GM23248 (cell line): ENCODE measurements at regions not wholly inside any gene's neighbourhood (a gene's known extent, or its start where the extent isn't known, plus 50 kb on each side); places are given as distances from the start of the nearest gene placed in this dataset.

Source experiments
- DNase-seq: peaks from one replicate; pipeline ENCODE4 v3.0.0-alpha.2; 2015
- H2AFZ ChIP-seq: fragments of 200-600 bp; sonication (generic); 2 replicates; pipeline ENCODE4 v1.6.1; 2016; ENCODE audit warnings: antibody characterized with exemption
- H3F3A ChIP-seq: fragments of 200-600 bp; sonication (generic); 2 replicates; pipeline ENCODE4 v1.6.1; 2016; ENCODE audit warnings: mild to moderate bottlenecking, antibody characterized with exemption, mixed run types; ENCODE audit not compliant: insufficient read depth
- H3K27ac ChIP-seq: fragments of 200-600 bp; sonication (generic); 2 replicates; pipeline ENCODE4 v1.5.1; 2016; ENCODE audit warnings: mild to moderate bottlenecking
- H3K27me3 ChIP-seq: fragments of 200-600 bp; sonication (generic); replicated peaks from 2 replicates; pipeline ENCODE4 v1.6.1; 2016; ENCODE audit warnings: mild to moderate bottlenecking; ENCODE audit not compliant: insufficient read depth
- H3K36me3 ChIP-seq: fragments of 200-600 bp; sonication (generic); 2 replicates; pipeline ENCODE4 v1.6.1; 2016; ENCODE audit warnings: low read depth, mild to moderate bottlenecking
- H3K4me1 ChIP-seq: fragments of 200-600 bp; sonication (generic); 2 replicates; pipeline ENCODE4 v1.6.1; 2016; ENCODE audit warnings: mild to moderate bottlenecking; ENCODE audit not compliant: insufficient read depth
- H3K4me2 ChIP-seq: fragments of 200-600 bp; sonication (generic); one replicate; pipeline ENCODE4 v1.6.1; 2016; ENCODE audit warnings: mild to moderate bottlenecking; ENCODE audit not compliant: unreplicated experiment
- H3K4me3 ChIP-seq: fragments of 200-600 bp; sonication (generic); 2 replicates; pipeline ENCODE4 v1.5.1; 2016; ENCODE audit warnings: mild to moderate bottlenecking
- H3K79me2 ChIP-seq: fragments of 200-600 bp; sonication (generic); 2 replicates; pipeline ENCODE4 v1.6.1; 2016; ENCODE audit warnings: mild to moderate bottlenecking; ENCODE audit not compliant: insufficient read depth
- H3K9ac ChIP-seq: fragments of 200-600 bp; sonication (generic); 2 replicates; pipeline ENCODE4 v1.6.1; 2016; ENCODE audit warnings: mild to moderate bottlenecking
- H3K9me2 ChIP-seq: fragments of 200-600 bp; sonication (generic); 2 replicates; pipeline ENCODE4 v1.6.1; 2016; ENCODE audit warnings: mixed run types, mild to moderate bottlenecking, moderate library complexity; ENCODE audit not compliant: insufficient read depth
- H3K9me3 ChIP-seq: fragments of 200-600 bp; sonication (generic); one replicate; pipeline ENCODE4 v1.6.1; 2017; ENCODE audit warnings: low read depth
- H4K20me1 ChIP-seq: fragments of 200-600 bp; sonication (generic); 2 replicates; pipeline ENCODE4 v1.6.0; 2016; ENCODE audit not compliant: insufficient read depth
- EZH2 ChIP-seq: fragments of 200-600 bp; sonication (generic); IDR thresholded peaks from 2 replicates; pipeline ENCODE4 v1.6.1; 2018; ENCODE audit warnings: antibody characterized with exemption, mild to moderate bottlenecking; ENCODE audit not compliant: insufficient read depth, poor library complexity, severe bottlenecking
- EZH2phosphoT487 ChIP-seq: fragments of 200-600 bp; sonication (generic); IDR thresholded peaks from 2 replicates; pipeline ENCODE4 v1.6.1; 2018; ENCODE audit warnings: antibody characterized with exemption, moderate library complexity, mild to moderate bottlenecking, low read depth; ENCODE audit not compliant: insufficient read depth
- WGBS, 2 experiments: methylation state at CpG; one replicate each; pipeline ENCODE4 v1.1.6; 2015 to 2017; ENCODE audit warnings: low lambda C conversion rate in 2 of 2, low coverage in 1 of 2; ENCODE audit errors: missing lambda C conversion rate in 2 of 2; 5-methylcytosine and 5-hydroxymethylcytosine counted together
- in situ Hi-C: fragments of 300-500 bp; cut with MboI; formaldehyde crosslinking; loops from 2 replicates; pipeline ENCODE4 v1.15.0; 2020

DNA sequence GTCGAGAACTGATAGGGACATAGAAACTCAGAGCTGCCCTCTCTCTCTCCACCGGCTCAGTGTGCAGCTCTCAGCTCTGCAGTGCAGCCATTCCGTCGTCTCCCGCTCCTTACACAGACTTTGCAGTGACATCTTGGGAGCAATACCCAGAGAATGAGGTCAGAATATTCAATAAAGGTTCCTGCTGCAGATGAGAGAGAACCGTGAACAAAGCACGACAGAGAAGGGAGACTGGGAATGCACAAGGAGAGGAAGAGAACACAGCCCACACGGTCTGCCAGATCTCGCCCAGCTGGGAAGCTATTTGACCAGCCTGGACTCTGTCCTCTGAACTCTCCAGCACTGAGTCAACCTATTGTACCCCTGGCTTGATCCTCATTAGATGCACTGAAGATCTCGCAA lies 118.0 kb upstream of the PPARGC1A start:
- no peak for TF ChIP-seq EZH2phosphoT487
- no peak for TF ChIP-seq EZH2
- in situ Hi-C loops, result no loop called here
- H3F3A ChIP-seq, result no peaks in the 10 kb centered on the region
- DNase-seq, result no peak
- H3K4me2 ChIP-seq, result no peak overlapping the region
- no peak overlapping the region for H3K9ac ChIP-seq
- no peak overlapping the region for H3K27ac ChIP-seq
- H3K4me3 ChIP-seq, result no peak overlapping the region
- H3K9me2 ChIP-seq, result no peaks in the 10 kb centered on the region
- no peaks in the 10 kb centered on the region for H4K20me1 ChIP-seq
- H3K4me1 ChIP-seq, result no peaks in the 10 kb centered on the region
- WGBS, 2 experiments, result 31 to 37% methylated on average over 10 of the region's 10 CpGs
- H2AFZ ChIP-seq, result no peak overlapping the region
- H3K9me3 ChIP-seq, result no peaks in the 10 kb centered on the region
- H3K36me3 ChIP-seq, result no peaks in the 10 kb centered on the region
- peaks cover 32% of the 10 kb centered on the region for H3K27me3 ChIP-seq
- no peaks in the 10 kb centered on the region for H3K79me2 ChIP-seq

DNA sequence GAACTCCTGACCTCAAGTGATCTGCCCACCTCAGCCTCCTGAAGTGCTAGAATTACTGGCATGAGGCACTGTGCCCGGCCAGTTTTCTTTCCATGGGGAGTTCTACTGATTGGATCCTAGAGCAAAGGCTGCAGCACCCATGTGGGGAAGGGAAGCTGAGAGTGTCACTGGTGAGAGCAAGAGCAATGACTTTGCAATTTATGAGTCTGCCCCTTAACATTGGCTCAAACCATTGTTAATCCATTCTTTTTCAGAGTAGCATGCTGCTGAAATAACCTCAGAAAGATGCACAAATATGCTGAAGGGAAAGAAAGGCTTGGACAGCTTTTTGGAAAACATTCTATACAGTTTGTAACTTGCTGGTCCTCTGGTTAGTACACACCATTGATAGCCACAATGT lies 116.4 kb upstream of the PPARGC1A start:
- Histone ChIP-seq H3K4me2 (no peak overlapping the region), H3K9me2 (no peaks in the 10 kb centered on the region), H3F3A (no peaks in the 10 kb centered on the region), H4K20me1 (no peaks in the 10 kb centered on the region), H3K36me3 (no peaks in the 10 kb centered on the region), H3K4me3 (no peak overlapping the region), H3K27me3 (peaks cover 32% of the 10 kb centered on the region), H3K79me2 (no peaks in the 10 kb centered on the region), H3K9me3 (no peaks in the 10 kb centered on the region), H3K27ac (no peak overlapping the region), H2AFZ (no peak overlapping the region), H3K4me1 (no peaks in the 10 kb centered on the region), H3K9ac (no peak overlapping the region)
- in situ Hi-C loops, result no loop called here
- no peak for DNase-seq
- WGBS, 2 experiments, result 38 to 45% methylated on average over 1 of the region's 1 CpG
- TF ChIP-seq EZH2phosphoT487 (no peak), EZH2 (no peak)

DNA sequence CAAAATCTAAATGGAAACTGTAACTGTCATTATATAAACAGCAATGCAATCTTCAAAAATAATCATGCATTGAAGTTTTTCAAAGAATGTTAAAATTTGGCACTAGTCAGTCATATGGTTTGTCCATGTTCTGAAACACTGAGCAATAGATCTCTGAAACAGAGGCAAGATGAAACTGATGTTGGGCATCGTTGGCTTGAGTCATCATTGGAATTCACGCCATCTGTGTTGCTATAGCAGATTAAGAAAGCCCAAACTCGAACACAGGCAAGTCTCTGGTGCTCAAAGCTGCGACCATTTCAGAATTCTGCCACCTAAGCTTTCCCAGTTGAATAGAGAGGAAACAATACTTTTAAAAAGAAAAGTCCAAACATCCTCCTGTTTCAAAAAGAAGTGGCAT lies 114.1 kb upstream of the PPARGC1A start:
- Histone ChIP-seq H3K27ac (no peak overlapping the region), H2AFZ (no peak overlapping the region), H3K79me2 (no peaks in the 10 kb centered on the region), H3K9me3 (no peaks in the 10 kb centered on the region), H3K9ac (no peak overlapping the region), H3K4me3 (no peak overlapping the region), H3F3A (no peaks in the 10 kb centered on the region), H3K9me2 (no peaks in the 10 kb centered on the region), H3K4me2 (no peak overlapping the region), H3K27me3 (peaks cover 21% of the 10 kb centered on the region), H3K36me3 (no peaks in the 10 kb centered on the region), H3K4me1 (no peaks in the 10 kb centered on the region), H4K20me1 (no peaks in the 10 kb centered on the region)
- DNase-seq, result peak; percentile 10
- WGBS, 2 experiments, result 26 to 29% methylated on average over 4 of the region's 4 CpGs
- in situ Hi-C loops, result no loop called here
- no peak for TF ChIP-seq EZH2phosphoT487

DNA sequence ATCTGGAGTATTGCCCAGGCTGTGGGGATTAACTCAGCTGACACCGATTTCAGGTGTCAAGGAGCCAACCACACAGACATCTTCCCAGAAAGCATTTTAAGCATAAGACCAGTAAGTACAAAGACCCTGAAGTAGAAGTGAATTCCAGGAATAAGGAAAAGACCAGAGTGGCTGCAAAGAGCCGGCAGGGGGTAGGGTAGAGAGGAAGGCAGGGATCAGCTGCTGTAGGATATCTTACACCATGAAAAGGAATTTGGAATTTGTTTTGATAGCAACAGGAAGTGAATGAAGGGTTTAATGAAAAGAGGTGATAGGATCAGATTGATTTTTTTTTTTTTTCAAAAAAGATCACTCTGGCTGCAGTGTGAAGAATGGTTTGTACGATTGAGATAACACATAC lies 113.6 kb upstream of the PPARGC1A start:
- H3K36me3 ChIP-seq, result no peaks in the 10 kb centered on the region
- no peaks in the 10 kb centered on the region for H4K20me1 ChIP-seq
- no peak overlapping the region for H3K4me2 ChIP-seq
- TF ChIP-seq EZH2phosphoT487, result no peak
- TF ChIP-seq EZH2, result no peak
- H3K4me3 ChIP-seq, result no peak overlapping the region
- no peaks in the 10 kb centered on the region for H3F3A ChIP-seq
- peaks cover 18% of the 10 kb centered on the region for H3K27me3 ChIP-seq
- in situ Hi-C loops, result no loop called here
- H3K4me1 ChIP-seq, result no peaks in the 10 kb centered on the region
- no peaks in the 10 kb centered on the region for H3K79me2 ChIP-seq
- no peak for DNase-seq
- no peaks in the 10 kb centered on the region for H3K9me2 ChIP-seq
- H3K9me3 ChIP-seq, result no peaks in the 10 kb centered on the region
- H3K9ac ChIP-seq, result no peak overlapping the region
- no peak overlapping the region for H3K27ac ChIP-seq
- 60 to 63% methylated on average over 3 of the region's 3 CpGs for WGBS, 2 experiments
- no peak overlapping the region for H2AFZ ChIP-seq

DNA sequence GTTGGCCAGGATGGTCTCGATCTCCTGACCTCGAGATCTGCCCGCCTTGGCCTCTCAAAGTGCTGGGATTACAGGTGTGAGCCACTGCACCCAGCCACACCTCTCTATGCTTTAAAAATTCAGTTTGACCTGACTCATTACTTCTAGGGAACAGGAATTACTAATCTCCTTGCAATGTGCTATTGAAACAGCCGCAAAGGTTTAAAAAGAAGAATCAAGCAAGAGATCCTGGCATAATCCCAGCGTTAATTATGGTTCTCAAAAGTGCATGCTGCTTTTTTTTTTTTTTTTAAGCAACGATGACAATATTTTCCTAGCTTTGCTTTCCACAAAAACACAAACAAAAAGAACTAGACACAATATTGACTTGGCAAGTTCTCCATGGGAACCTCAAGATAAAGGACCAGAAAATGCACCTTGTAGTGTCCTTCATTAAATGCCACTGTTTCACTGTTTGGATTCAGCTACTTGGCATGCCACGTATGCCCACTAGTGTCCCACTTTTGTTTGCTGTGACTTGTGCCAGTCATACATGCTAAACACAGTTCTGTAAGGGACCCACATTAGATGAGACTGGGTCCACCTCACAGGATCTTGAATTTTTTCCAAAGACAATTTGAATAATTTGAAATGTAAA lies 112.6 kb upstream of the PPARGC1A start:
- Histone ChIP-seq H2AFZ (no peak overlapping the region), H3K4me2 (no peak overlapping the region), H3K27ac (no peak overlapping the region), H3K4me3 (no peak overlapping the region), H3K36me3 (no peaks in the 10 kb centered on the region), H4K20me1 (no peaks in the 10 kb centered on the region), H3K9ac (no peak overlapping the region), H3F3A (no peaks in the 10 kb centered on the region), H3K79me2 (no peaks in the 10 kb centered on the region), H3K4me1 (no peaks in the 10 kb centered on the region), H3K9me3 (no peaks in the 10 kb centered on the region), H3K9me2 (no peaks in the 10 kb centered on the region), H3K27me3 (peaks cover 9% of the 10 kb centered on the region; the same call in 1 of the 2 replicates)
- DNase-seq, result peak; percentile 7
- in situ Hi-C loops, result no loop called here
- WGBS, 2 experiments, result 66 to 68% methylated on average over 7 of the region's 7 CpGs
- TF ChIP-seq EZH2phosphoT487 (no peak), EZH2 (no peak)
